COLO829 (cell line): ENCODE measurements at regions not wholly inside any gene's neighbourhood (a gene's known extent, or its start where the extent isn't known, plus 50 kb on each side); places are given as distances from the start of the nearest gene placed in this dataset.
"Not testable (repeated sequence)": the region's sequence is repeated elsewhere in the genome, so short reads cannot be mapped to it uniquely, and the experiment has no call there.

Source experiments
- DNase-seq: peaks from one replicate; pipeline ENCODE4 v3.0.0; 2012; ENCODE audit warnings: low spot score

DNA sequence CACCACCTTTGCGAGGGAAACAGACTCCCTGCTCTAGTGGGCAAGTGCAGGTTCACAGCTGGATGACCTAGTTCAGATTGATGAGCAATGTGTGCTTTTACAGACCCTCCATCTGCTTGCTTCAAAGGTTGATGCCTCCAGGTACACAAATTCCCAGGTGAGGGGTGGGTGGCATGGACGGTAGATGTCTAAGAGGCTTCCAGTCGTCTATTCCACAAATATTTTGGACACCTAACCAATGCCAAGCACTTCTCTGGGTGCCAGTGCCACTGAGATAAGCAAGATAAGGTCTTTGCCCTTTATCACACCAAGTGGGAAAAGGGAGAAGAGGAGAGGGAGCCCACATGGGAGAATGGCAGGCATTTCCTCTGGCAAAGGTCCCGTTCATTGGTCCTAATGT lies 316.6 kb upstream of the CDH5 start:
- no peak for DNase-seq

DNA sequence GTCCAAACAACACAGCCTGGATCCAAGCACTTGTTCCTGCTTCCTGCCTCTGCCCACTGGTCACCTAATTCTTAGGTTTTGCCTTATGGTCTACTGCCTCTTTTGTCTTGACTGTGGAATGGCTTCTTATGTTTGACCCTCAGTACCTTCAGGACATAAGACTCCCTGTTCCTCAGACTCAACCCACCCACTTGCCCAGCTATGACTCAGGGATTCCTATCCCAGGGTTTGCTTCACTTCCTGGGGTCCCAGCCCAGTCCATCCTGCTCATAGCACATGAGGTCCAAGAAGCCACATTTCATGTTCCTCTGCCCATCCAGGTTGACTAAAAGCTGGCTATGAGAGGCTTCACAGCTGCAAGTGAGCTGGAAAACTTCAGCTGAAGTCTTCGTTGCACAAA lies 320.9 kb upstream of the CDH5 start:
- no peak for DNase-seq

DNA sequence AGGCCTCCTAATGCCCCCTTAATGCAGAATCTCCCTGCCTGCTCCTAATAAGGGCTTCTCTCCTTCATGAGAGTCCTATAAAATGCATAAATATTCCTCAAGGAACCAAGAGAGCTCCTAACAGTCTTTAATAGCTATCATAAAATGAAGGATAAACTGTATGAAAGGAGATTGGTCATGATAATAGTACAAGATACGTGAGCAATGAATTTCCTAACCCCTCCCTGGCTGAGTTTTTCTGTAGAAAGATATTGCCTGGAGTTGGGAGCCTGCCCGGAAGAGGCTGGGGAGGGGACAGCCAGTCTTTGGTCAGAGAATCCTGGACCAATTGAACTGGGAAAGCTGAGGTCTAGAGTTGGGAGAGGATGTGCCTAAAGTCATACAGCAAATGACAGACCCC lies 321.9 kb upstream of the CDH5 start:
- DNase-seq: no peak

DNA sequence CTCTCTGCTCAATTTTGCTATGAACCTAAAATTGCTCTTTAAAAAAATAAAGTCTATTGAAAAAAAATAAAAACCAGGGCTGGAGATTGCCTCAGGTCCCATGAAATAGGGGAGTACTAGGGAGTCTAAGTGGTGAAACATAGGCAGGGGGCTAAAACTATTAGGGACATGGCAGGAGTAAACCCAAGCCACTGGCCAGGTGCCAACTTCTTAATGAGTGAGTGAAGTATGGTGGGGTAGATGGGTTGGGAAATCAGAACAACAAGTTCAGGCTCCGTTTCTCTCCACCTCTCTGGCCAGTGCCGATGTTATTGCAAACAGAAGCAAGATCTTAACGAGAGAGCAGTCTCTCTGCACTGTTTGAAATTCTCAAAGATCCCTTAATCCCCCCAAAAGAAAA lies 322.4 kb upstream of the CDH5 start:
- DNase-seq: no peak

DNA sequence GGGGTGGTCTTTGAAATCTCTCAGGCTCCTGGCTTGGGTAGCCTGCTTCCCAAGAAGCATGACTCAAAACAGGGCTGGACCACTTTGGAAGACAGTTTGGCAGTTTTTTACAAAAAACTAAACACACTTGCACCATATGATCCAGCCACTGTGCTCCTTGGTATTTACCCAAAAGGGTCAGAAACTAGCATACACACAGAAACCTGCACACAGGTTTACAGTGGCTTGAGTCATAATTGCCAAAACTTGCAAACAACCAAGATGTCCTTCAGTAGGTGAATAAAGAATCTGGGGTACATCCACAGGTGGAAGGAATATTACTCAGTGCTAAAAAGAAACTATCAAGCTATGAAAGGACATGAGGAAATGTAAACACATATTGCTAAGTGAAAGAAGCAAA lies 323.2 kb upstream of the CDH5 start:
- no peak for DNase-seq

DNA sequence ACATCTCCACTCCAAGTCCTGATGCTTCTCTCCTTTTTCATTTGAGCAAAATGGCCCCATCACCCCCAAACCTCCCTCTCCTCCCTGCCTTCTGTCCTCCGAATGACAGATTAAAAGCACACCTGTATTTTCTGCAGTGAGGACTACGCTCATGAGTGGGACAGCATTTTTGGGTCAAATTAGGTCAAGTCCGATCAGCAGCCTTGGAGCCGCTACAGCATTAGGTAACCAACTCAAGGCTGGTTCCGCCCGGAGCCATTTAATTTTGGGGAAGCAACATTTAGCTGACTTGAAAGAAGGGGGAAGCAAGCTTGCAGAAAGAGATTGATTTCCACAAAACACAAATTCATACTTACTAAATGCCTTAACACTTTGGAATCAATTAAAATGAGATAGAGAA lies 324.1 kb upstream of the CDH5 start:
- no peak for DNase-seq

DNA sequence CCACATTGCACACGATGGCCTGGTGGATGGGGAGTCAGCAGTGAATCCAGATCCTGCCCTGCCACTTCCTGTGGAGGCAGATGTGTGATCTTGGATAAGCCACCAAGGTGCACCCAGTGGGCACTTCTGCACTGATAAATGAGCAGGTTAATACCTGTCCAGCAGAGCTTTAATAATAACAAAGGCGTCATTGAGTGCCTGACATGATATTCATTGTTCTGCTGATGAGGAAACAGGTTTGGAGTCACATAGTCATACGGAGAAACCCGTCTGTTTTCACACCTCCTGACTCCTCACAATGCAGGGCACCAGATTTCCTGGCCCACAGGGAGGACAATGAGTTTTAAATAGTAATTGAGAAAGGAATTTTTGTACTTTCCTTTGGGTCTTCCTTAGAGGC lies 324.6 kb upstream of the CDH5 start:
- DNase-seq: no peak

DNA sequence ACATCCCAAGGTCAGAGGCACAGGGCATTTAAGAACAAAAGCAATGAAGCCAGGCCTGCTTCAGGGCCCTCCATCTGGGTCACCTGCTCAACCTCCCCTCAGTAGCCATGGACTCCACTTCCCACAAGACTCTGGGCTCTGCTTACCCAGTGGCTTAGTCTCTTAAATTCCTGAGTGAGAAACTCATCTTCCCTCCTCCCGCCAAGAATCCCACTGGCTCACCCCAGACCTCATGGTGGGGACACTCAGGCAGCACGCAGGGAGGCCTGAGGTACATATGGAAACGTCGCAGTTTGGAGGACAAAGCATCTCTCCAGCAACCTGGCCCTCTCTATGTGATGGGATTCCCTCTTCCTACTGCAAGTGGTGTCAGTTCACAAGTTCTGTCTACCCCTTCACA lies 326.7 kb upstream of the CDH5 start:
- DNase-seq: no peak

DNA sequence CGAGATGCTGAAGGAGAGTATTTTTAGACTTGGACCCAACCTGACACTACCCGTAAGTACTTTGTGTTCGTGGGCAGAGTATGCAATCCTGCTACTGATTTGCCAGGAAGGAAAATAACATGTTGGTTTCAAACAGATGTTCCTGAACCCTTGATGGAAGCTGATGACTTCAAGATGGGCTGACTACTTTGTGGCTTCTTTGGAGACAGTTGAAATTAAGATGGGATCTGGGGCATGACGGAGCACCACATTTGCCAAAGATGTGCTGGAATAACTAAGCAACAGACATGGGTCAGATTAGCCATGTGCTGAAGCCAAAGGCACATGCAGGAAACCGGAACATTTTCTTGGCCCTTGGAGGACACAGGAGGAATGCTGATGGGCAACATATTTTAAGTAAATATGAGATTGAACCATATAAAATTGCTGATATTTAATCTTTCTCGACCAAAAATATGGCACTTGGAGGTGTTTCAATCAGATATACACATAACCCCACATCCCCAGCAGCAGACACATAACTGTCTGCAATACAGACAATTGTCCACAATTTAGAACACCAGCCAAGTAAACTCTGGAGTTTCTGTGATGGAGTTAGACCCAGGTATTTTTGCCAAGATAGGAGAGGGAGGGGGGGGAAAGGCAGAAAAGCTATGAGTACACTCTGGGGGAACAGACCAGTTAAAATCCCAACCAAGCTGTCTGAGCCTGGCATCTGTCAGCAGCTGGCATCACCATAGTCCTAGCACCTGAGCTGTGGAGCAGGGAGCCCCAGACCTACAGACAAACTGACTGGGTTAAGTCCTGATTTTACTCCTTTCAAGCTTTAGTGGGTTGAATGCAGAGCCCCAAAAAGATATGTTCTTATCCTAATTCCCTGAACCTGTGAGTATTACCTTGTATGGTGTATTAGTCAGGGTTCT lies 329.4 kb upstream of the CDH5 start:
- DNase-seq: no peak

DNA sequence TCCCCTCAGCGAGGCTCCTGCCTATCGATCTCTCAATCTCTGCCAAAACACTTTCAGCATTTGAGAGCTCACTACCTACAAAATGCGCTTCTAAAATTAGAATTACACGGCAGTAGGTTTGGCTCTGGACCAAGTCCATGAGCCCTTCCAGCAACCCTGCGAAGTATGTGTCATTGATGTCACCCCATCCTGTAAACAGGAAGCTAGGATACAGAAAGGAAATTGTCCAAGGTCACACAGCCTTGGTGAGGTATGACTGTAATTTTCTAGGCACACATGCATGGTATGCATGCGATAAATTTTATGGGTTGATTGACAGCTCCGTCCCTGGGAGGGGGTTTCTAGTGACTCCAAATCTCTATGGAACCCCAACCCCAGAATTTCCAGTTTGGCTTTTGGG lies 330.3 kb upstream of the CDH5 start:
- no peak for DNase-seq

DNA sequence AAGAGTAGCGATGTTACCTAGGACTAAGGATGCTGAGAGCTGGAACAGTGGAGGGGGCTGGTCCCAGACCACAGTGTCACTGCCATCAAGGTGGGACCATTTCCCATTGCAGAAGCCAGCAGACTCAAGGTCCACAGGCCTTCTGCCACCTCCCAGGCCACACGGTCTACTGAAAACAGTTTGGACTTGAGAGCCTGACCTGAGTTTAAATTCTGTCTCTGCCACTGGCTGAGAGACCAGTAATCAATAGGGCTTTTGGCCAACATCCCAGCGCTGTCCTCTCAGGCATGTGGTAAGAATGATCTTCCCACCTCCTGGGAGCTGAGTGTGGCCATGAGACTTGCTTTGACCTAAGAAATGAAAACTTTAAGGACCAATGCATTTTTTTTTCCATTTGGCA lies 331.4 kb upstream of the CDH5 start:
- DNase-seq: no peak

DNA sequence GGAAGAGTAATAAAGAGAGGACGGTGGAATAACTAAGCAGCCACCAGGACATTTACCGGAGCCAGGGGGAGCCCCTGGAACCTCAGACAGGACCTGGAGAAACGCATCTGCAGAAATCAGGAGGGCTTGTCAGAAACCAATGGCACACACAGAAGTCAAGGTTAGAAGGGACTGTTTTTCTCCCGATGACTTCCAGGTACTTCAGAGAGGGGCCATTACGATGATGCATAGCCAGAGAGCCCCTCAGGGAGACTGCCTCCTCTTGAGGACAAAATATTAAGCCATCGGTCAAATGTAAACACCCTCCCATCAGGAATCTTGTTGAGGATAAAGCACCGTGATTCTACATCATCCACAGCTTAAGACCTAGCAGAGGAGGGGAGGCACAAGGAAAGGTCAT lies 333.6 kb upstream of the CDH5 start:
- DNase-seq: no peak

DNA sequence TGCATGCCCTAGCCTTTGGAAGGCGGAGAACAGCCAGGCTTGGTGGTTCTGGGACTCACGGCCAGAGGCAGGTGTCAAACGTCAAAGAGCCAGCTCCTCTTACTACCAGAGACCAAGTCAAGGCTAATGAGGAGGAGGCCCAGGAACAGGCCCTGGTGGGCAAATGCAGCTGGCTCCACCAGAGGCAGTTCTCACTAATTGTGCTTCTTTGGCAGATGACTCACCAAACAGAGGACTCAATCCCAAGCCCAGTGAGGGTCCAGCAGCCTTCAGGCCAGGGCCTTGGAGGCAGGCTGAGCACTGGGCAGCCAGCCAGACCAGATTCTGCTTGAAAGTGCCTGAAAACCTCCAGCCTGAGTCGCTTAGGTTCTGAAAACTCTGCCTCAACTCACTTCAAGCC lies 336.5 kb upstream of the CDH5 start:
- no peak for DNase-seq

DNA sequence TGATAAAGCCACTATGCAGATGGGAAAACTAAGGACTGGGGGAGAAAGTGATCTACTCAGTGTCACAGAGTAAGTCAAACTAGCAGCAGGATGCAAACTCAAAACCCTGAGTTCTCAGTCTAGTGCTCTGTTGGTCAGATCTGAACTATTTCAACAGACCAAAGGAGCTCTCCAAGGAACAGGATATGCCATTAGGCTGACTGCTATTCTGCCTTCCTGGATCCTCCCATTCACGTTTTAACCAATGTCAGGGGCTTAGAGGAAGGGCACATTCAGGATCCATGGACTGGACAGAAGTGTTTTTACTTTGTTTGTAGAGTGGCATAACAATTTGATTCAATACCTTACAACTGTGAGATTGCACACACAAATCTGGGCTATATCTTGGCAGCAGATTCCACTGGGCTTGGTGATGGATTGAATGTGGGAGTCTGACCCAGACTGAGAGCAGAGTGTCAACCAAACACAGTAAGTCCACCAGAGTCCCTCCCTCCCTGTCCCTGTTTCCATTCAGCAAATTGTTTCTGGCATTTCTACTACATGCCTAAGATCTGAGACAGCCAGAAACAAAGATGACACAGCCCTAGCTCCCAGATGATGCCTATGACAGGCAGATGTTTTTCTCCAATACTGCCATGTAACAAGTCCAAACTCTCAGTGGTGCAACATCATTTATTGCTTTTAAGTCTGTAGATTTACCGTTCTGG lies 337.8 kb upstream of the CDH5 start:
- DNase-seq: no peak

DNA sequence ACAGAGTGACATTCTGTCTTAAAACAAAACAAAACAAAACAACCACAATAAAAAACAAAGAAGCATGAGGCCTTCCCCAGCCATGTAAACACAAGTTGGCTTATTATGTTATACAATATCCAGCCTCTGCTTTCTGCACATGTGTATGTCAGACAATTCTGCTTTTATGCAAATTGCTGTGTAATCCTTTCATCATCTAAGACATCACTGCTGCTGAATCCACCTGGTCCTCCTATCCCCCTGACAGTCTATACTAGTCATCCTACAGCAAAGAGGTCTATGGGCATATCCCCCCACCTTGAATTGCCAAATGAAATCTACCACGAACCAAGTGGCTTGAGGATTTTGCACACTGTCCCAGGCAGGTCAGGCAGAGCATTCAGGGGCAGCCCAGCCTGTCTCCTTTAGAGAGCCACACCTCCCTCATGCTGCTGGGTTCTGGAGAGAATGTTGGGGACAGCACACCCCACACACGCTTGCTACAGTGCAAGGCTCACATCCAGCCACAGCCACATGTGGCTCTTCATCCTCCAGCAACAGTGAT lies 339.6 kb upstream of the CDH5 start:
- DNase-seq: no peak

DNA sequence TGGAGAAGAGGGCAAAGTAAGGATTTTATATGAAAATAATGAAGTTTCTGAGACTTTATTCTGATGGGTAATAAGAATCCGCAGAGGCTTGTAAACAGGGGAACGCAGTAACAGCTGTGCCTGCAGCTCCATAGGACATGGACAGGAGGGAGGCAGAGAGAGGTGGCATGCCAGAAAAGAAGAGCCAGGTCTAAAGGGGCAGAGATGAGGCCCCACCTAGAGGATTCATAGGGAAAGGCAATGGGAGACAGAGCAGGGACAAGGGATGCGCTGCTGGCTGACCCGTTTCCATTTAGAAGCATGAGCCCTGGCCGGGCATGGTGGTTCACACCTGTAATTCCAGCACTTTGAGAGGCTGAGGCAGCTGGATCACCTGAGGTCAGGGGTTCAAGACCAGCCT lies 340.3 kb upstream of the CDH5 start:
- DNase-seq: no peak

DNA sequence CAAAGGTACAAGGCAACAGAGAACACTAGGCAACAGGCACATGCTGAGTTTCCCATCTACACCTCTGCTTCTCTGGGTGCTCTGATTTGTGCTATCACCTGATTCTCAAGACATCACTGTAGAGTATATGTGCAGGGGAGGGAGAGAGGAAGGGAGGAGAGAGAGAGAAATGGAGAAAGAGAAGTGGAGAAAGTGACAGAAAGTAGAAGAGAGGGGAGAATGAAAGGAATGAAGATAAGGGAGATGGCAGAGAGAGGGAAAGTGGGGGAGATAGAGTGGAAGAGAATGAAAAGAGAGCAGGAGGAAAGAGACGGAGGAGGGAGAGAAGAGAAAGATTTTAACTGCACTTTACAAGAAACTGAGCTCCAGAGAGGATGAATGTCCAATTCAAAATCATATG lies 340.7 kb upstream of the CDH5 start:
- no peak for DNase-seq

DNA sequence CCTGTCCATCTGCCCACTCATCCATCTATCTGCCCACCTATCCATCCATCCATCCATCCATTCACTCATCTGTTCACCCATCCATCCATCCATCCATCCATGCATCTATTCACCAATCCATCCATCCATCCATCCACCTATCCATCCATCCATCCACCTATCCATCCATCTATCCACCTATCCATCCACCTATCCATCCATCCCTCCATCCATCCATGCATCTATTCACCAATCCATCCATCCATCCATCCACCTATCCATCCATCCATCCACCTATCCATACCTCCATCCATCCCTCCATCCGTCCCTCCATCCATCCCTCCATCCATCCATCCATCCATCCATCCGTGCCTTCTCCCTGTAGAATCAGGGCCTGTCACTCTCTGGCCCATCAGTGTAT lies 341.9 kb upstream of the CDH5 start:
- DNase-seq: not testable (repeated sequence)

DNA sequence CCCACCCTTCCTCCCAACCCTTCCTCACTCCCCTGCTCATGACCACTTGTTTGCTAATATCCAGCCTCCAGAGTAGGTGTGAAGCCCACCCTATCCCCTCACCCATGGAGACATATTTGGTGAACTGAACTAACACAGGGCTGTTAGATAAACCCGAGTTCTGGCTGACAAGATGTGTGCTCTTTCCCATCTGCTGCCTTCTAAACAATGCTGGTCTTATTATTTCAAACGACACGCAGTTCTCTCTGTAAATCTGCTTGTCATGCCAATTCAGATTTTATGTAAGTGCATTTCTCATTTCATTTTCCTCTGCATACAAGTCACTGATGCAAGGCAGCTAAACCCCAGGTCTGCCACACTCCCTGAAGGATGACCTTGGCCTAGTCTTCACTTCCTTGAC lies 343.0 kb upstream of the CDH5 start:
- DNase-seq: no peak

DNA sequence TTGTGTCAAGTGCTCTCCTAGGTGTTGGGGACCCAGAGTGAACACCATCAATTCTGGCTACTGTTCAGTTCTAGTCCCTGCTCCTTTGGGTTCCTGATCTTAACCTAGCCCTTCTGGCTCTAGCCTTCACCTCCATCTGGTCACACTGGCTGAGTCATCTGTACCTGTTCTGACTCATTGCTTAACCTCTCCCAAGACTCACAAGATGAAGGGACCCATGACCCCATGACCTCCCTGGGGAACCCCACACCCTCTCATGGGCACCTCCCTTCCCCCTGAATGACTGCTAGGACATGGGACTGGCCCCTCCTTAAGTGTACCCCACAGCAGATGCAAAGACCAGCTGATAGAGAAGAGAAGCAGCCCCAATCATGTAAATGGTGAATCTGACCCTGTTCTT lies 345.8 kb upstream of the CDH5 start:
- no peak for DNase-seq

DNA sequence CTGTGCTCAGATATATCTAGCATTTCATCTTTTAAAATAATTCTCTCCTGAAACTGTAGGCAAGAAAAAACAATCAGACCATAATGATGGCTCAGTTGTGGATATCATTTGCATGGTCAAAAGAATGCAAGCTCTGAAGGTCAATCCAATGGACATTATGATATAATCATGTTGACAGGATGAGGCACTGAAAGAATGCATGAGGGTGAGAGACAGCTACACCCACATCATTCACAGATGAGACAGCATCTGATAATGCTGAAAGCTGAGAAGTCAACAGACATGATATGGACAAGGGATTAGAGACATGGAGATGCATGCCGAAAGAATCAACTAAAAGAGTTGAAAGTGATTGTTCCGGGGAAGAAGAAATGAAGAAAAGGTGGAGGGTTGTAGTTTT lies 346.4 kb upstream of the CDH5 start:
- no peak for DNase-seq

DNA sequence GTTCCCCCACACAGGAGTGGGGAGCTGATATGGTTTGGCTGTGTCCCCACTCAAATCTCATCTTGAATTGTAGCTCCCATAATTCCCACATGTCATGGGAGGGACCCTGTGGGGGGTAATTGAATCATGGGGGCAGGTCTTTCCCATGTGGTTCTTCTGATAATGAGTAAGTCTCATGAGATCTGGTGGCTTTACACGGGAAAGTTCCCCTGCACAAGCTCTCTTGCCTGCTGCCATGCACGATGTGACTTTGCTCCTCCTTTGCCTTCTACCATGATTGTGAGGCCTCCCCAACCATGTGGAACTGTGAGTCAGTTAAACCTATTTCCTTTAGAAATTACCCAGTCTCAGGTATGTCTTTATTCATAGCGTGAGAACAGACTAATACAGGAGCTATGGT lies 347.0 kb upstream of the CDH5 start:
- not testable (repeated sequence) for DNase-seq

DNA sequence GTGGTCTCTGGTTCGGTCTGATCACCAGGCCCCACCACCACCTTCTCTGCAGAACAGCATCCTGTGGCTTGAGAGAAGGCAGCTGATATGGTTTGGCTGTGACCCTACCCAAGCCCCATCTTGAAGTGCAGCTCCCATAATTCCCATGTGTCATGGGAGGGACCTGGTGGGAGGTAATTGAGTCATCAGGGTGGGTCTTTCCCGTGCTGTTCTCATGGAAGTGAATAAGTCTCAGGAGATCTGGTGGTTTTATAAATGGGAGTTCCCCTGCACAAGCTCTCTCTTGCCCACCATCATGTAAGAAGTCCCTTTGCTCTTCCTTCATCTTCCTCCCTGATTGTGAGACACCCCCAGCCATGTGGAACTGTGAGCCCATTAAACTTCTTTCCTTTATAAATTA lies 352.3 kb upstream of the CDH5 start:
- DNase-seq: no peak
